Thyroid gland (tissue), 4 donors: ENCODE measurements at regions not wholly inside any gene's neighbourhood (a gene's known extent, or its start where the extent isn't known, plus 50 kb on each side); places are given as distances from the start of the nearest gene placed in this dataset.
"Not testable (repeated sequence)": the region's sequence is repeated elsewhere in the genome, so short reads cannot be mapped to it uniquely, and the experiment has no call there.

Experiments
- CTCF ChIP-seq, 6 experiments: fragments of 200-600 bp in 3 of 6; fragments of 450-650 bp in 3 of 6; sonication (generic) in 3 of 6; IDR thresholded peaks; one replicate each; pipeline ENCODE4 v1.5.1; 2016 to 2019; ENCODE audit warnings: antibody characterized with exemption in 6 of 6, mild to moderate bottlenecking in 2 of 6, inconsistent platforms in 1 of 6, moderate library complexity in 1 of 6
- POLR2A ChIP-seq, 2 donors: fragments of 450-650 bp; IDR thresholded peaks; one replicate each; pipeline ENCODE4 v1.6.1; 2017; ENCODE audit warnings: antibody characterized with exemption in 2 of 2, mild to moderate bottlenecking in 2 of 2, moderate library complexity in 1 of 2

DNA sequence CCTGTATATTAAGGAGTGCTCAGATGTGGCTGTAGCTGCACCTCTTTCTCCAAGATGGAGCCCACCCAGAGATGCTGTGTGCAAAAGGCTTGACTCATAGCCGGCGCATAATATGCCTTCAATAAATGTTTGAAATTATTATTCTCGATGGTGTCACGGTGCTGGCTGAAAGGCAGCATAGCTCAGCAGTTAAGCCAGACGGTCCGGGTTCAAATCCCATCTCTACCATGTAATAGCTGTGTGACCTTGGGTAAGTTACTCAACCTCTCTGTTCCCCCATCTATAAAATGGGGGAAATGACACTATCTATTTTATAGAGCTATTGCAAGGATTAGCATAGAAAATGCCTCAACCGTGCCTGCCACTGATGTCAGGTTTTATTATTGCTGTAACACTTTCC, 164.2 kb downstream of the GOSR1 start:
- not testable (repeated sequence) for TF ChIP-seq POLR2A, CTCF (IDR thresholded peaks at IDR 0.05)
